Smooth muscle cell (in vitro differentiated cells): ENCODE measurements at regions not wholly inside any gene's neighbourhood (a gene's known extent, or its start where the extent isn't known, plus 50 kb on each side); places are given as distances from the start of the nearest gene placed in this dataset.

ENCODE experiments used
- DNase-seq: peaks from one replicate; lab custom pipeline; 2025; ENCODE audit not compliant: unreplicated experiment; lab: John Stamatoyannopoulos, UW
- H2AFZ ChIP-seq: fragments of 200-600 bp; sonication (generic); 2 replicates; pipeline ENCODE4 v1.6.0; 2016; ENCODE audit warnings: antibody characterized with exemption, low read depth, mild to moderate bottlenecking
- H3F3A ChIP-seq: fragments of 200-600 bp; sonication (generic); 2 replicates; pipeline ENCODE4 v1.6.0; 2017; ENCODE audit warnings: antibody characterized with exemption, low read depth
- H3K27ac ChIP-seq: fragments of 200-600 bp; sonication (generic); 2 replicates; pipeline ENCODE4 v1.5.1; 2016; ENCODE audit warnings: low read depth, mild to moderate bottlenecking
- H3K27me3 ChIP-seq: fragments of 200-600 bp; sonication (generic); 2 replicates; pipeline ENCODE4 v1.6.1; 2016; ENCODE audit warnings: low read depth, mild to moderate bottlenecking
- H3K36me3 ChIP-seq: fragments of 200-600 bp; sonication (generic); 2 replicates; pipeline ENCODE4 v1.5.1; 2016; ENCODE audit warnings: low read depth
- H3K4me1 ChIP-seq: fragments of 200-600 bp; sonication (generic); 2 replicates; pipeline ENCODE4 v1.5.1; 2016; ENCODE audit warnings: low read depth
- H3K4me2 ChIP-seq: fragments of 200-600 bp; sonication (generic); 2 replicates; pipeline ENCODE4 v1.6.0; 2016; ENCODE audit warnings: mild to moderate bottlenecking
- H3K4me3 ChIP-seq: fragments of 200-600 bp; sonication (generic); 2 replicates; pipeline ENCODE4 v1.5.1; 2016; ENCODE audit warnings: mild to moderate bottlenecking
- H3K79me2 ChIP-seq: fragments of 200-600 bp; sonication (generic); 2 replicates; pipeline ENCODE4 v1.6.0; 2016; ENCODE audit warnings: low read depth, mild to moderate bottlenecking
- H3K9ac ChIP-seq: fragments of 200-600 bp; sonication (generic); 2 replicates; pipeline ENCODE4 v1.6.0; 2016; ENCODE audit warnings: low read depth
- H3K9me3 ChIP-seq: fragments of 200-600 bp; sonication (generic); replicated peaks from 2 replicates; pipeline ENCODE4 v1.5.1; 2016; ENCODE audit warnings: low read depth
- H4K20me1 ChIP-seq: fragments of 200-600 bp; sonication (generic); 2 replicates; pipeline ENCODE4 v1.6.0; 2016; ENCODE audit warnings: low read depth
- CTCF ChIP-seq: fragments of 200-600 bp; sonication (generic); IDR thresholded peaks from 2 replicates; pipeline ENCODE4 v1.5.1; 2017; ENCODE audit warnings: borderline replicate concordance, mild to moderate bottlenecking, antibody characterized with exemption; ENCODE audit not compliant: insufficient read depth, poor library complexity, severe bottlenecking
- WGBS: methylation state at CpG from one replicate; pipeline ENCODE4 v1.1.7; 2016; ENCODE audit warnings: low lambda C conversion rate; 5-methylcytosine and 5-hydroxymethylcytosine counted together

GRCh38 chr3:127420829-127421228, 133.0 kb upstream of the PRR20G start:
- no peaks in the 10 kb centered on the region for H3K36me3 ChIP-seq
- WGBS: 31% methylated on average over 7 of the region's 7 CpGs
- no peaks in the 10 kb centered on the region for H4K20me1 ChIP-seq
- no peak for TF ChIP-seq CTCF
- H3K4me3 ChIP-seq: no peak overlapping the region
- H2AFZ ChIP-seq: no peak overlapping the region
- no peak overlapping the region for H3K9ac ChIP-seq
- DNase-seq: no peak
- H3K79me2 ChIP-seq: no peaks in the 10 kb centered on the region
- no peak overlapping the region for H3K4me2 ChIP-seq
- no peaks in the 10 kb centered on the region for H3K27me3 ChIP-seq
- no peaks in the 10 kb centered on the region for H3K9me3 ChIP-seq
- no peak overlapping the region for H3K27ac ChIP-seq
- H3K4me1 ChIP-seq: peaks cover 35% of the 10 kb centered on the region
- no peaks in the 10 kb centered on the region for H3F3A ChIP-seq

- Histone ChIP-seq H3K4me2 (peak overlapping the region; percentile 9), H3F3A (no peaks in the 10 kb centered on the region), H3K4me3 (no peak overlapping the region), H3K9me3 (no peaks in the 10 kb centered on the region), H3K4me1 (peaks cover 36% of the 10 kb centered on the region), H3K9ac (no peak overlapping the region), H3K36me3 (no peaks in the 10 kb centered on the region), H3K79me2 (no peaks in the 10 kb centered on the region), H4K20me1 (no peaks in the 10 kb centered on the region), H2AFZ (no peak overlapping the region), H3K27ac (no peak overlapping the region), H3K27me3 (no peaks in the 10 kb centered on the region)
- WGBS: 88% methylated on average over 12 of the region's 12 CpGs
- DNase-seq: no peak
- TF ChIP-seq CTCF: no peak
Observed at GRCh38 chr3:127419641-127420553, 132.1 kb upstream of the PRR20G start.

- H3K79me2 ChIP-seq: no peaks in the 10 kb centered on the region
- H3K9me3 ChIP-seq: no peaks in the 10 kb centered on the region
- H3K4me1 ChIP-seq: peaks cover 36% of the 10 kb centered on the region
- no peak overlapping the region for H3K9ac ChIP-seq
- no peaks in the 10 kb centered on the region for H3K36me3 ChIP-seq
- no peaks in the 10 kb centered on the region for H3F3A ChIP-seq
- H4K20me1 ChIP-seq: no peaks in the 10 kb centered on the region
- H3K27me3 ChIP-seq: no peaks in the 10 kb centered on the region
- DNase-seq: no peak
- no peak overlapping the region for H3K27ac ChIP-seq
- no peak overlapping the region for H3K4me3 ChIP-seq
- no peak for TF ChIP-seq CTCF
- H3K4me2 ChIP-seq: peak overlapping the region; percentile 9
- WGBS: 62% methylated on average over 5 of the region's 5 CpGs
- H2AFZ ChIP-seq: no peak overlapping the region
Observed at GRCh38 chr3:127419182-127419581, 131.3 kb upstream of the PRR20G start.
